ENCODE measurements at regions not wholly inside any gene's neighbourhood (a gene's known extent, or its start where the extent isn't known, plus 50 kb on each side); places are given as distances from the start of the nearest gene placed in this dataset.

DNA sequence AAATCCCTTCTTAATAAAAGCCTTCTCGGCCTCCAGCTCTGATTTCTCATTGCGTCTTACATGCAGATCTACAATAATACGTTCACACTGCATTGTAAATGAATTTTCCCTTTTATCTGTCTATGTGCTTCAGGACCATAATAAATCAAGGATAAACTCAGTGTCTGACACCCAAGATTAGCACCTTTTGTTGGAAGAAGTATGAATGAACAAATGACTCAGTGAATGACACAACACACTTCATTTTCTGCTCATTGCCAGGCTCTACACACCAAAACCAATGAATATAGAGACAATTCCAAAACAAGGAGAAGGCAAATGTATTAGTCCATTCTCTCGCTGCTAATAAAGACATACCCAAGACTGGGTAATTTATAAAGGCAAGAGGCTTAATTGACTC, 1224.4 kb downstream of the EFNB2 start:
- TF ChIP-seq POLR2AphosphoS5 (IDR thresholded peaks at IDR 0.05) = no peak
- TF ChIP-seq POLR2A (IDR thresholded peaks at IDR 0.05) = no peak
- TF ChIP-seq, protein P1, sequence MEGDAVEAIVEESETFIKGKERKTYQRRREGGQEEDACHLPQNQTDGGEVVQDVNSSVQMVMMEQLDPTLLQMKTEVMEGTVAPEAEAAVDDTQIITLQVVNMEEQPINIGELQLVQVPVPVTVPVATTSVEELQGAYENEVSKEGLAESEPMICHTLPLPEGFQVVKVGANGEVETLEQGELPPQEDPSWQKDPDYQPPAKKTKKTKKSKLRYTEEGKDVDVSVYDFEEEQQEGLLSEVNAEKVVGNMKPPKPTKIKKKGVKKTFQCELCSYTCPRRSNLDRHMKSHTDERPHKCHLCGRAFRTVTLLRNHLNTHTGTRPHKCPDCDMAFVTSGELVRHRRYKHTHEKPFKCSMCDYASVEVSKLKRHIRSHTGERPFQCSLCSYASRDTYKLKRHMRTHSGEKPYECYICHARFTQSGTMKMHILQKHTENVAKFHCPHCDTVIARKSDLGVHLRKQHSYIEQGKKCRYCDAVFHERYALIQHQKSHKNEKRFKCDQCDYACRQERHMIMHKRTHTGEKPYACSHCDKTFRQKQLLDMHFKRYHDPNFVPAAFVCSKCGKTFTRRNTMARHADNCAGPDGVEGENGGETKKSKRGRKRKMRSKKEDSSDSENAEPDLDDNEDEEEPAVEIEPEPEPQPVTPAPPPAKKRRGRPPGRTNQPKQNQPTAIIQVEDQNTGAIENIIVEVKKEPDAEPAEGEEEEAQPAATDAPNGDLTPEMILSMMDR (IDR thresholded peaks at IDR 0.05) = no peak
